Neuron (in vitro differentiated cells): ENCODE measurements at regions not wholly inside any gene's neighbourhood (a gene's known extent, or its start where the extent isn't known, plus 50 kb on each side); places are given as distances from the start of the nearest gene placed in this dataset.

Experiments
- H2AFZ ChIP-seq: one replicate; pipeline ENCODE4 v1.6.1; 2013; ENCODE audit warnings: low read depth, mild to moderate bottlenecking, inconsistent platforms, low read length, moderate library complexity
- H3K27me3 ChIP-seq: one replicate; pipeline ENCODE4 v1.6.1; 2013; ENCODE audit warnings: low read length; ENCODE audit not compliant: insufficient read depth
- H3K36me3 ChIP-seq: one replicate; pipeline ENCODE4 v1.6.1; 2013; ENCODE audit warnings: low read length; ENCODE audit not compliant: insufficient read depth
- H3K4me1 ChIP-seq: one replicate; pipeline ENCODE4 v1.6.1; 2013; ENCODE audit warnings: low read length; ENCODE audit not compliant: insufficient read depth
- H3K4me3 ChIP-seq: 2 replicates; pipeline ENCODE4 v1.5.1; 2013; ENCODE audit warnings: mild to moderate bottlenecking, low read length, moderate library complexity
- H3K9me3 ChIP-seq: one replicate; pipeline ENCODE4 v1.6.1; 2013; ENCODE audit warnings: low read length

GRCh38 chr16:73150786-73151185 lies 102.9 kb upstream of the ZFHX3 start:
- H2AFZ ChIP-seq = no peak overlapping the region
- H3K36me3 ChIP-seq = no peaks in the 10 kb centered on the region
- no peak overlapping the region for H3K4me3 ChIP-seq
- no peaks in the 10 kb centered on the region for H3K9me3 ChIP-seq
- peaks cover 15% of the 10 kb centered on the region for H3K4me1 ChIP-seq
- no peaks in the 10 kb centered on the region for H3K27me3 ChIP-seq

- Histone ChIP-seq H3K36me3 (no peaks in the 10 kb centered on the region), H3K9me3 (no peaks in the 10 kb centered on the region), H3K4me3 (no peak overlapping the region)
Measured at GRCh38 chr16:73149334-73149733, 101.4 kb upstream of the ZFHX3 start.

GRCh38 chr16:73147958-73148357 lies 100.0 kb upstream of the ZFHX3 start:
- H3K36me3 ChIP-seq = no peaks in the 10 kb centered on the region
- no peak overlapping the region for H3K4me3 ChIP-seq
- no peaks in the 10 kb centered on the region for H3K27me3 ChIP-seq
- no peak overlapping the region for H2AFZ ChIP-seq
- H3K9me3 ChIP-seq = no peaks in the 10 kb centered on the region
- H3K4me1 ChIP-seq = peaks cover 12% of the 10 kb centered on the region

More at GRCh38 chr16:73149334-73149733, 101.4 kb upstream of the ZFHX3 start:
- peaks cover 15% of the 10 kb centered on the region for H3K4me1 ChIP-seq
- H2AFZ ChIP-seq = no peak overlapping the region
- H3K27me3 ChIP-seq = no peaks in the 10 kb centered on the region

GRCh38 chr16:73145166-73145880 lies 97.4 kb upstream of the ZFHX3 start:
- H2AFZ ChIP-seq = no peak overlapping the region
- no peaks in the 10 kb centered on the region for H3K36me3 ChIP-seq
- H3K9me3 ChIP-seq = no peaks in the 10 kb centered on the region
- no peak overlapping the region for H3K4me3 ChIP-seq
- no peaks in the 10 kb centered on the region for H3K4me1 ChIP-seq
- no peaks in the 10 kb centered on the region for H3K27me3 ChIP-seq

- no peaks in the 10 kb centered on the region for H3K4me1 ChIP-seq
- H3K9me3 ChIP-seq = no peaks in the 10 kb centered on the region
- no peak overlapping the region for H2AFZ ChIP-seq
- no peaks in the 10 kb centered on the region for H3K36me3 ChIP-seq
- no peak overlapping the region for H3K4me3 ChIP-seq
- no peaks in the 10 kb centered on the region for H3K27me3 ChIP-seq
Measured at GRCh38 chr16:73143576-73144422, 95.9 kb upstream of the ZFHX3 start.

- Histone ChIP-seq H3K4me1 (no peaks in the 10 kb centered on the region), H3K36me3 (no peaks in the 10 kb centered on the region), H3K27me3 (no peaks in the 10 kb centered on the region), H3K9me3 (no peaks in the 10 kb centered on the region), H3K4me3 (no peak overlapping the region), H2AFZ (no peak overlapping the region)
Measured at GRCh38 chr16:73143002-73143401, 95.1 kb upstream of the ZFHX3 start.

- H3K36me3 ChIP-seq = no peaks in the 10 kb centered on the region
- H3K4me3 ChIP-seq = no peak overlapping the region
- no peaks in the 10 kb centered on the region for H3K9me3 ChIP-seq
- H2AFZ ChIP-seq = no peak overlapping the region
- no peaks in the 10 kb centered on the region for H3K27me3 ChIP-seq
- H3K4me1 ChIP-seq = no peaks in the 10 kb centered on the region
Measured at GRCh38 chr16:73142053-73142854, 94.3 kb upstream of the ZFHX3 start.

GRCh38 chr16:73140929-73141328 lies 93.0 kb upstream of the ZFHX3 start:
- H3K36me3 ChIP-seq = no peaks in the 10 kb centered on the region
- H3K9me3 ChIP-seq = no peaks in the 10 kb centered on the region
- no peaks in the 10 kb centered on the region for H3K4me1 ChIP-seq
- H3K27me3 ChIP-seq = no peaks in the 10 kb centered on the region
- H2AFZ ChIP-seq = no peak overlapping the region
- no peak overlapping the region for H3K4me3 ChIP-seq

GRCh38 chr16:73131156-73131862 lies 83.4 kb upstream of the ZFHX3 start:
- Histone ChIP-seq H3K4me3 (no peak overlapping the region), H3K9me3 (no peaks in the 10 kb centered on the region), H3K36me3 (no peaks in the 10 kb centered on the region), H3K27me3 (no peaks in the 10 kb centered on the region), H2AFZ (no peak overlapping the region), H3K4me1 (peaks cover 9% of the 10 kb centered on the region)

- H3K36me3 ChIP-seq = no peaks in the 10 kb centered on the region
- H2AFZ ChIP-seq = no peak overlapping the region
- no peaks in the 10 kb centered on the region for H3K27me3 ChIP-seq
- H3K4me3 ChIP-seq = no peak overlapping the region
- H3K9me3 ChIP-seq = no peaks in the 10 kb centered on the region
- H3K4me1 ChIP-seq = peaks cover 11% of the 10 kb centered on the region
Measured at GRCh38 chr16:73129455-73129854, 81.5 kb upstream of the ZFHX3 start.

- no peak overlapping the region for H3K4me3 ChIP-seq
Measured at GRCh38 chr16:73126525-73126853, 78.6 kb upstream of the ZFHX3 start.

GRCh38 chr16:73125850-73126524 lies 78.1 kb upstream of the ZFHX3 start:
- H3K4me1 ChIP-seq = peaks cover 11% of the 10 kb centered on the region
- H3K27me3 ChIP-seq = no peaks in the 10 kb centered on the region
- no peak overlapping the region for H3K4me3 ChIP-seq
- H3K36me3 ChIP-seq = no peaks in the 10 kb centered on the region
- H2AFZ ChIP-seq = no peak overlapping the region
- H3K9me3 ChIP-seq = no peaks in the 10 kb centered on the region

More at GRCh38 chr16:73126525-73126853, 78.6 kb upstream of the ZFHX3 start:
- Histone ChIP-seq H3K36me3 (no peaks in the 10 kb centered on the region), H3K27me3 (no peaks in the 10 kb centered on the region), H3K4me1 (peaks cover 11% of the 10 kb centered on the region), H2AFZ (no peak overlapping the region), H3K9me3 (no peaks in the 10 kb centered on the region)
